Stomach (tissue), 8 donors: ENCODE measurements at regions not wholly inside any gene's neighbourhood (a gene's known extent, or its start where the extent isn't known, plus 50 kb on each side); places are given as distances from the start of the nearest gene placed in this dataset.

Source experiments
- DNase-seq, 2 donors: peaks; one replicate each; pipeline versions ENCODE4 v3.0.0 to v3.0.0-alpha.2; 2013 to 2019
- H3K27ac ChIP-seq, 5 donors: fragments of 200-600 bp in 4 of 5; sonication (generic) in 4 of 5; one replicate each; pipeline ENCODE4 v1.5.1; 2013 to 2019; ENCODE audit warnings: mild to moderate bottlenecking in 1 of 5, moderate library complexity in 1 of 5
- H3K27me3 ChIP-seq, 3 donors: fragments of 200-600 bp; sonication (generic); one replicate each; pipeline ENCODE4 v1.5.1; 2017 to 2019; ENCODE audit warnings: mixed run types in 1 of 3
- H3K36me3 ChIP-seq, 4 donors: fragments of 200-600 bp; sonication (generic); 1 replicate in 3 of 4; 2 replicates in 1 of 4; pipeline ENCODE4 v1.5.1; 2016 to 2019
- H3K4me1 ChIP-seq, 4 donors: fragments of 200-600 bp; sonication (generic); one replicate each; pipeline ENCODE4 v1.5.1; 2016 to 2019
- H3K4me3 ChIP-seq, 4 donors: fragments of 200-600 bp; sonication (generic) in 3 of 4; one replicate each; pipeline ENCODE4 v1.5.1; 2016 to 2019; ENCODE audit warnings: mild to moderate bottlenecking in 1 of 4
- H3K9me3 ChIP-seq, 4 donors: fragments of 200-600 bp; sonication (generic); one replicate each; pipeline ENCODE4 v1.5.1; 2016 to 2019
- CTCF ChIP-seq, 7 experiments: fragments of 450-650 bp in 4 of 7; fragments of 200-600 bp in 3 of 7; sonication (generic) in 3 of 7; IDR thresholded peaks; one replicate each; pipeline ENCODE4 v1.5.1; 2016 to 2019; ENCODE audit warnings: antibody characterized with exemption in 7 of 7, control low read depth in 2 of 7, mild to moderate bottlenecking in 1 of 7
- EP300 ChIP-seq: sonication (generic); formaldehyde crosslinking; IDR thresholded peaks from one replicate; pipeline ENCODE4 v1.6.1; 2017; ENCODE audit warnings: antibody characterized with exemption
- POLR2A ChIP-seq, 4 donors: fragments of 450-650 bp; IDR thresholded peaks; one replicate each; pipeline ENCODE4 v1.6.1; 2016; ENCODE audit warnings: antibody characterized with exemption in 4 of 4, control low read depth in 2 of 4, mild to moderate bottlenecking in 1 of 4, moderate library complexity in 1 of 4
- POLR2AphosphoS5 ChIP-seq, 3 donors: sonication (generic); formaldehyde crosslinking; IDR thresholded peaks; one replicate each; pipeline ENCODE4 v1.6.1; 2016; ENCODE audit warnings: antibody characterized with exemption in 3 of 3
- WGBS, 5 donors: extraction: QIAGEN DNeasy Blood & Tissue Kit in 3 of 5; methylation state at CpG; one replicate each; pipeline versions ENCODE4 v1.1.5 to v1.1.7; 2013 to 2018; 5-methylcytosine and 5-hydroxymethylcytosine counted together
- intact Hi-C: fragments of 100-400 bp; cut with DNase I; formaldehyde crosslinking; loops from one replicate; pipeline ENCODE4 v1.15.1; 2023; ENCODE audit warnings: low total_unique reads
- donor health status: healthy with polysubstance abuse.
- donor health status: Bipolar disorder and iron deficiency.
- donor health status: healthy.

- H3K27me3 ChIP-seq, result no peaks in the 10 kb centered on the region
- intact Hi-C loops, result no loop called here
- DNase-seq, result no peak
- H3K9me3 ChIP-seq, result no peaks in the 10 kb centered on the region
- WGBS, 5 donors, result 94 to 100% (median 95%) methylated on average over 3 to 10 of the region's 10 CpGs
- peaks cover 0 to 10% (median 6%) of the 10 kb centered on the region in 4 donors for H3K4me1 ChIP-seq
- H3K36me3 ChIP-seq, result no peaks in the 10 kb centered on the region
- H3K4me3 ChIP-seq, result no peak overlapping the region
- H3K27ac ChIP-seq, result no peak overlapping the region
- no peak for TF ChIP-seq EP300
- TF ChIP-seq POLR2AphosphoS5 (IDR thresholded peaks at IDR 0.05), result no peak
- TF ChIP-seq POLR2A (IDR thresholded peaks at IDR 0.05), result no peak
- no peak for TF ChIP-seq CTCF (IDR thresholded peaks at IDR 0.05)
These were observed 80.4 kb upstream of the ZCCHC2 start for GRCh38 chr18:62442391-62442790.

GRCh38 chr18:62445386-62445917, 77.4 kb upstream of the ZCCHC2 start:
- Histone ChIP-seq H3K9me3 (no peaks in the 10 kb centered on the region), H3K27me3 (no peaks in the 10 kb centered on the region), H3K4me3 (no peak overlapping the region), H3K36me3 (no peaks in the 10 kb centered on the region), H3K27ac (no peak overlapping the region), H3K4me1 (peaks cover 0 to 3% (median under 1%) of the 10 kb centered on the region in 4 donors)
- intact Hi-C loops, result no loop called here
- DNase-seq, result no peak
- WGBS, 5 donors, result 67 to 75% (median 71%) methylated on average over 4 of the region's 4 CpGs
- TF ChIP-seq CTCF (IDR thresholded peaks at IDR 0.05) (no peak), POLR2AphosphoS5 (IDR thresholded peaks at IDR 0.05) (no peak), EP300 (no peak), POLR2A (IDR thresholded peaks at IDR 0.05) (no peak)

GRCh38 chr18:62446511-62446910, 76.3 kb upstream of the ZCCHC2 start:
- Histone ChIP-seq H3K4me1 (peaks cover 9 to 12% (median 10%) of the 10 kb centered on the region in 4 donors), H3K27ac (no peak overlapping the region), H3K27me3 (no peaks in the 10 kb centered on the region), H3K36me3 (no peaks in the 10 kb centered on the region), H3K9me3 (no peaks in the 10 kb centered on the region), H3K4me3 (no peak overlapping the region)
- no peak for TF ChIP-seq CTCF (IDR thresholded peaks at IDR 0.05)
- no peak for TF ChIP-seq POLR2AphosphoS5 (IDR thresholded peaks at IDR 0.05)
- WGBS, 5 donors, result 84 to 92% (median 85%) methylated on average over 2 of the region's 2 CpGs
- no peak for DNase-seq
- intact Hi-C loops, result no loop called here

GRCh38 chr18:62447652-62448051, 75.2 kb upstream of the ZCCHC2 start:
- Histone ChIP-seq H3K27ac (no peak overlapping the region), H3K9me3 (no peaks in the 10 kb centered on the region), H3K27me3 (no peaks in the 10 kb centered on the region), H3K4me3 (no peak overlapping the region), H3K36me3 (no peaks in the 10 kb centered on the region), H3K4me1 (peaks cover 9 to 18% (median 11%) of the 10 kb centered on the region in 4 donors)
- DNase-seq, result no peak
- intact Hi-C loops, result no loop called here
- WGBS, 5 donors, result 59 to 84% (median 63%) methylated on average over 2 of the region's 2 CpGs
- TF ChIP-seq POLR2AphosphoS5 (IDR thresholded peaks at IDR 0.05), result no peak
- TF ChIP-seq EP300, result no peak
- no peak for TF ChIP-seq CTCF (IDR thresholded peaks at IDR 0.05)
- no peak for TF ChIP-seq POLR2A (IDR thresholded peaks at IDR 0.05)
